ENCODE measurements at regions not wholly inside any gene's neighbourhood (a gene's known extent, or its start where the extent isn't known, plus 50 kb on each side); places are given as distances from the start of the nearest gene placed in this dataset.

DNA sequence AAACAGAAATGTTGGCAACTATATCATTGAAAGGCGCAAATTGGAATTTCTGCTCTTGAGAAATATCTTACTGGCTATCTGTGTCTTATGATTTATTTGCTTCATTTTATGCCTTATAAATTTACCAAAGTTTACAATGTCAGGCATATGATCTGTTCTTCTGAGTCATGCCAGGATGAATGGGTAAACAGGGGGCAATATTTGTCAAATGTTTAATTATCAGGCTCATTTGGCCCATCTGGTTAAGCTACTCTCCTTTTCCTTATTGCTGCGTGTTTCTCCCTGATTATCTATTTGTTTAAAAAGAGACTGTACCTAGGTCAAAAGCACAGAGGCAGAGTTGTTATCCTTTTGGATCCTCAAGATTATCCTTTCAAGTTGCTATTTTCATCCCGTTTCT is 903.8 kb upstream of the PCDH10 start:
- H3K9ac ChIP-seq (ENCODE audit: insufficient read length) = no peak overlapping the region
- no peaks in the 10 kb centered on the region for H3K36me3 ChIP-seq (ENCODE audit: insufficient read depth, low read length)
- DNase-seq (ENCODE audit: low read depth, low spot score) = no peak
- H3K9me3 ChIP-seq (ENCODE audit: low read depth, low read length) = no peaks in the 10 kb centered on the region
- H3K27ac ChIP-seq = no peak overlapping the region
- no peak overlapping the region for H3K4me3 ChIP-seq
- no peak for TF ChIP-seq FOXP2 (optimal IDR thresholded peaks at IDR 0.05; ENCODE audit: control extremely low read depth, extremely low read length, insufficient read depth)
- no peak for TF ChIP-seq POLR2AphosphoS5 (IDR thresholded peaks at IDR 0.05; ENCODE audit: borderline replicate concordance, low read depth, low read length)
- no peak for TF ChIP-seq EZH2 (IDR thresholded peaks at IDR 0.05)

DNA sequence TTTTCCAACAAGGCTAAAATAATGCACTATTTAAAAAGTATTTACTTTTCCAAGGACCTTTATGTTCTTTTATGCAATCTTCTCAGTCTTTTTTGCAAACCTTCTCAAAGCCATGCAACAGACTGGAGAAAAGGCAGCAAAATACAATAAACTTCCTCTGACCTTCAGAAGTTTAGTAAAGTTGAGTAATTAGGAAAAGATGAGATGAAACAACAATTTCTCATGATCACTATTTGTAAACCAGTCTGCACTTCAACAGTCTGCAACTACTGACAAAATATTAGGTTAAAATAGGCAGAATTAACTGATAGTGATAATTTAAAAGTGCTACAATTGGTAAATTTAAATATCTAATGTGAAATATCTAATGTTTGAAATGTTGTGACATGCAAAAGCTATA is 884.9 kb upstream of the PCDH10 start:
- DNase-seq (ENCODE audit: low read depth, low spot score) = no peak
- no peaks in the 10 kb centered on the region for H3K36me3 ChIP-seq (ENCODE audit: insufficient read depth, low read length)
- H3K9me3 ChIP-seq (ENCODE audit: low read depth, low read length) = no peaks in the 10 kb centered on the region
- TF ChIP-seq POLR2AphosphoS5 (IDR thresholded peaks at IDR 0.05; ENCODE audit: borderline replicate concordance, low read depth, low read length) (no peak), EZH2 (IDR thresholded peaks at IDR 0.05) (no peak), FOXP2 (optimal IDR thresholded peaks at IDR 0.05; ENCODE audit: control extremely low read depth, extremely low read length, insufficient read depth) (no peak)
- no peak overlapping the region for H3K27ac ChIP-seq
- H3K9ac ChIP-seq (ENCODE audit: insufficient read length) = no peak overlapping the region
- no peak overlapping the region for H3K4me3 ChIP-seq

DNA sequence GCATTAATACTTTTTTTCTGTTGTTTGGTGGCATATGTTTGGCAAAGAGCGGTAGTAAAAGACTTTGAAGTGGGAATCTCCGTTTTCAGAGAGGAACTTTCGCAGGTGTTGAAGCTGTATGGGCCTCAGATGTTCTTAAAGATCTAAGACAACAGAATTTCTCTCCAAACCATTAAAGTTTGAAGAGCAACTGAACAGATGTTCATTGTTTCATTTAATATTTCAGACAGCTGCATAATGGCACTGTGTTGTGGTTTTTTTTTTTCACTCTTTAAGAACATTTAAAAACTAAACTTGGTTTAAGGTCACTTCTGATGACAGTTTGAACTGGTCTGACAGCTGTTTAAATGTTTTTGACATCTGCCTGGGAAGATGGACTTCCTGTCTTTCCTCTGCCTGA is 882.7 kb upstream of the PCDH10 start:
- no peaks in the 10 kb centered on the region for H3K36me3 ChIP-seq (ENCODE audit: insufficient read depth, low read length)
- H3K27ac ChIP-seq = no peak overlapping the region
- DNase-seq (ENCODE audit: low read depth, low spot score) = no peak
- H3K9ac ChIP-seq (ENCODE audit: insufficient read length) = no peak overlapping the region
- TF ChIP-seq POLR2AphosphoS5 (IDR thresholded peaks at IDR 0.05; ENCODE audit: borderline replicate concordance, low read depth, low read length) = no peak
- TF ChIP-seq EZH2 (IDR thresholded peaks at IDR 0.05) = no peak
- TF ChIP-seq FOXP2 (optimal IDR thresholded peaks at IDR 0.05; ENCODE audit: control extremely low read depth, extremely low read length, insufficient read depth) = no peak
- no peak overlapping the region for H3K4me3 ChIP-seq
- no peaks in the 10 kb centered on the region for H3K9me3 ChIP-seq (ENCODE audit: low read depth, low read length)

- H3K4me3 ChIP-seq = no peak overlapping the region
- no peak overlapping the region for H3K9ac ChIP-seq (ENCODE audit: insufficient read length)
- H3K27ac ChIP-seq = no peak overlapping the region
- H3K9me3 ChIP-seq (ENCODE audit: low read depth, low read length) = no peaks in the 10 kb centered on the region
- no peak for DNase-seq (ENCODE audit: low read depth, low spot score)
- TF ChIP-seq POLR2AphosphoS5 (IDR thresholded peaks at IDR 0.05; ENCODE audit: borderline replicate concordance, low read depth, low read length) (no peak), FOXP2 (optimal IDR thresholded peaks at IDR 0.05; ENCODE audit: control extremely low read depth, extremely low read length, insufficient read depth) (no peak), EZH2 (IDR thresholded peaks at IDR 0.05) (no peak)
- no peaks in the 10 kb centered on the region for H3K36me3 ChIP-seq (ENCODE audit: insufficient read depth, low read length)
Measured at GRCh38 chr4:132267321-132267720, 881.8 kb upstream of the PCDH10 start.

DNA sequence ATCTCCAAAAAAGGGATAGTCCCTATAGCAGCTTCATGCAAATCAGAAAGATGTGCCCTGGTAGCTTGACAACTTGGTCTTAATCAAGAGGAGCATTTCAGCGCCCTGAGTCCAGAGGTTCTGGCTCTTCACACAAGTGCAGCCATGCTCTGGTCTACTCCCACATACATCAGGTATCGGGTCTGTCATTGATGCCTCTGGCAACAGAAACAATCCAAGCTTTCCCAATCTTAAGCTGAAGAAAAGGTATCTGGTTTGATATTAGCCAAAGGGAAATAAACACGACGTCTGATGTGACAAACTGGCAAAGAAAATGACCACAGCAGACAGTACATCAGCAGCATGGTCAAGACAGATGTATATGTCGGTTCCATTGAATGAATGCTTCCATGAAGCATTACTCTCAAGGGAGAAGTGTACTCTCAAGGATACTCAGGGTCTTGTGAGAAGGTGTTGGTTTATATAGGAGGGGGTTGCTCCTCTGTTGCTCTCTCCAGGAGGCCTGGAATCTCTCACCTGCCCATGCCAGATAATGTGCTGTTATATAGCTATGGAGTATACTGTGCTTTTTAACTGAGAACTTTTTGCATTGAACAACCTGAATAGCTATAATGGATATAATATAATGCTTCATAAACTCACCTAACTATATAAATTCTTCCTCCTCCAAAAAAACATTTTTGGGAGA is 879.6 kb upstream of the PCDH10 start:
- Histone ChIP-seq H3K36me3 (ENCODE audit: insufficient read depth, low read length) (no peaks in the 10 kb centered on the region), H3K27ac (no peak overlapping the region), H3K9me3 (ENCODE audit: low read depth, low read length) (no peaks in the 10 kb centered on the region), H3K4me3 (no peak overlapping the region), H3K9ac (ENCODE audit: insufficient read length) (no peak overlapping the region)
- TF ChIP-seq EZH2 (IDR thresholded peaks at IDR 0.05) (no peak), POLR2AphosphoS5 (IDR thresholded peaks at IDR 0.05; ENCODE audit: borderline replicate concordance, low read depth, low read length) (no peak), FOXP2 (optimal IDR thresholded peaks at IDR 0.05; ENCODE audit: control extremely low read depth, extremely low read length, insufficient read depth) (no peak)
- DNase-seq (ENCODE audit: low read depth, low spot score) = no peak

DNA sequence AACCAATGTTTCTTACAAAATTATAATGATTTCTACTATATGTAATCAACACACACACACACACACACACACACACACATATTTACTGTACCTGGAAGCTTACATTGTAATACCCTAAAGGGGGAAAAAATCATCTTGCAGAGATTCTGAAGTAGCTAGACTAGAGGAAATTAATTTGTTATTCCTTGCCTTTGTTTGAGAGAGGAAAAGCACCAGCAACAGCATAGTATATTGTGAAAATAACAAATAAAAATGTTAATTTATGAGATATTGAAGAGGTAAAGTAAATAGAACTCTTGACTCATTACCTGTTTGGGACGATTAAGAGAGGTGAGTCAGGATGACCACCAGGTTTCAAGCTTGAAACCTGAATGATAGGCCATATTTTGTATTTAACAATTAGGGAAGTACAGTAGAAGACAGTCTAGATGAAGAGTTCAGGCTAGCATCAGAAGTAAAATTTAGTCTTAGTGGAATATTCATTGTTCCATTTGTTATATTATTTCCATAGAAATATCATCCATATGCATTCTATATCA is 873.4 kb upstream of the PCDH10 start:
- no peak for DNase-seq (ENCODE audit: low read depth, low spot score)
- no peak overlapping the region for H3K4me3 ChIP-seq
- H3K36me3 ChIP-seq (ENCODE audit: insufficient read depth, low read length) = no peaks in the 10 kb centered on the region
- TF ChIP-seq POLR2AphosphoS5 (IDR thresholded peaks at IDR 0.05; ENCODE audit: borderline replicate concordance, low read depth, low read length) (no peak), FOXP2 (optimal IDR thresholded peaks at IDR 0.05; ENCODE audit: control extremely low read depth, extremely low read length, insufficient read depth) (no peak), EZH2 (IDR thresholded peaks at IDR 0.05) (no peak)
- H3K27ac ChIP-seq = no peak overlapping the region
- no peaks in the 10 kb centered on the region; the same call in 1 of the 2 replicates for H3K9me3 ChIP-seq (ENCODE audit: low read depth, low read length)
- H3K9ac ChIP-seq (ENCODE audit: insufficient read length) = no peak overlapping the region

DNA sequence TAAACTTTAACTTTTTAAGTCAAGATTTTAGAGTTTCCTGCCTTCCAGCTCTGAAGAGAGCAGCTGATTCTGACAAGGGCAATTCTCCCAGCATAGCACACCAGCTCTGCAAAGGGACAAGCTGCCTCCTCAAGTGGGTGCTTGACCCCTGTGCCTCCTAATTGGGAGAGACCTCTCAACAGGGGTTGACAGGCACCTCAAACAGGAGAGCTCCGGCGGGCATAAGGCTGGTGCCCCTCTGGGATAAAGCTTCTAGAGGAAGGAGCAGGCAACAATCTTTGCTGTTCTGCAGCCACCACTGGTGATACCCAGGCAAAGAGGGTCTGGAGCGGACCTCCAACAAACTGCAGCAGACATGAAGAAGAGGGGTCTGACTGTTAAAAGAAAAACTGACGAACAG is 872.9 kb upstream of the PCDH10 start:
- Histone ChIP-seq H3K27ac (no peak overlapping the region), H3K4me3 (no peak overlapping the region), H3K9me3 (ENCODE audit: low read depth, low read length) (no peaks in the 10 kb centered on the region; the same call in 1 of the 2 replicates), H3K9ac (ENCODE audit: insufficient read length) (no peak overlapping the region), H3K36me3 (ENCODE audit: insufficient read depth, low read length) (no peaks in the 10 kb centered on the region)
- TF ChIP-seq FOXP2 (optimal IDR thresholded peaks at IDR 0.05; ENCODE audit: control extremely low read depth, extremely low read length, insufficient read depth) (no peak), POLR2AphosphoS5 (IDR thresholded peaks at IDR 0.05; ENCODE audit: borderline replicate concordance, low read depth, low read length) (no peak), EZH2 (IDR thresholded peaks at IDR 0.05) (no peak)
- no peak for DNase-seq (ENCODE audit: low read depth, low spot score)

DNA sequence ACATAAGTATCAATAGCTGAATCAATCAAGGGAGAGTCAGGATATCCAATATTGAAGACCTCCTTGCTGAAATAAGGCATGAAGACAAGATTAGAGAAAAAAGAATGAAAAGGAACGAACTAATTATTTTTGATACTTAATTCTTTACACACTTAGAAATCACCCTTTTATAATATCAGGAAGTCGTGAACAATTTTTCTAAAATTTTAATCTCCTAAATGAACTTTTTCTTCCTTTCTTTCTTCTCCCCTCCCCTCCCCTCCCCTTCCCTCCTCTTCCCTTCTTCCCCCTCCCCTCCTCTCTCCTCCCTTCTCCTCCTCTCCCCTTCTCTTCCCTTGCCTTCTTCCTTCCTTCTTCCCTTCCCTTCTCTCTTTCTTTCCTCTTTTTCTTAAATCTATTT is 872.1 kb upstream of the PCDH10 start:
- DNase-seq (ENCODE audit: low read depth, low spot score) = no peak
- H3K27ac ChIP-seq = no peak overlapping the region
- no peaks in the 10 kb centered on the region; the same call in 1 of the 2 replicates for H3K9me3 ChIP-seq (ENCODE audit: low read depth, low read length)
- TF ChIP-seq POLR2AphosphoS5 (IDR thresholded peaks at IDR 0.05; ENCODE audit: borderline replicate concordance, low read depth, low read length) = no peak
- no peak for TF ChIP-seq EZH2 (IDR thresholded peaks at IDR 0.05)
- TF ChIP-seq FOXP2 (optimal IDR thresholded peaks at IDR 0.05; ENCODE audit: control extremely low read depth, extremely low read length, insufficient read depth) = no peak
- H3K4me3 ChIP-seq = no peak overlapping the region
- H3K9ac ChIP-seq (ENCODE audit: insufficient read length) = no peak overlapping the region
- H3K36me3 ChIP-seq (ENCODE audit: insufficient read depth, low read length) = no peaks in the 10 kb centered on the region
